ENCODE measurements at regions not wholly inside any gene's neighbourhood (a gene's known extent, or its start where the extent isn't known, plus 50 kb on each side); places are given as distances from the start of the nearest gene placed in this dataset.

- no peaks in the 10 kb centered on the region for H4K20me1 ChIP-seq
- peaks cover 35 to 74% (median 62%) of the 10 kb centered on the region in 10 experiments for H3K4me1 ChIP-seq
- H3K27ac ChIP-seq: no peak overlapping the region; a peak in 1 of 22 replicates
- no peak overlapping the region for H3K9ac ChIP-seq
- no peaks in the 10 kb centered on the region for H3K36me3 ChIP-seq
- H3K9me3 ChIP-seq (replicated peaks in 1 of 11): peaks cover 0 to 6% (median 0%) of the 10 kb centered on the region in 11 experiments; a peak in 1 of 22 replicates
- TF ChIP-seq Cebpa-rat (IDR thresholded peaks at IDR 0.05): no peak
- peak overlapping the region in 10 of 11 experiments; percentile 16 to 87 (median 73); a peak in 18 of 22 replicates for H3K4me2 ChIP-seq
- H3K27me3 ChIP-seq: peaks cover 0 to 5% (median 0%) of the 10 kb centered on the region in 11 experiments; a peak in 1 of 22 replicates
- no peak overlapping the region for H3K4me3 ChIP-seq
Measured at GRCh38 chr13:44276061-44276460, 97.6 kb upstream of the SERP2 start.

DNA sequence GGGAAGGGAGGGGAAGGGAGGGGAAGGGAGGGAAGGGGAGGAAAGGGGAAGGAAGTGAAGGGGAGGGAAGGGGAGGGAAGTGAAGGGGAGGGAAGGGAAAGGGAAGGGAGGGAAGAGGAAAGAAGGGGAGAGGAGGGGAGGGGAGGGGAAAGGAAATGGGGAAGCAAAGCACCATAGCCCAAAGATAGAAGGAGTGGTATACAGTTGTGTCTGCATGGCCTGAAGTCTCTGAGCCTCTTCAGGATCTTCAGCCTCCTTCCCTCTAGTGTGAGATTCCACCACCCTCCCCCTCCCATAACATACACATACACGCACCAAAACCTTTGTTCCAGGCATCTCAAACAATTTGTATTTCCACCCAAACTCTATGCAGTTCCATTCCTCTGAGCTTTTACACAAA is 96.2 kb upstream of the SERP2 start:
- Histone ChIP-seq H4K20me1 (no peaks in the 10 kb centered on the region), H3K27ac (no peak overlapping the region), H3K4me1 (peaks cover 35 to 81% (median 69%) of the 10 kb centered on the region in 10 experiments), H3K9ac (no peak overlapping the region), H3K27me3 (peaks cover 0 to 17% (median 4%) of the 10 kb centered on the region in 11 experiments; a peak in 10 of 22 replicates), H3K4me2 (peak overlapping the region in 8 of 11 experiments; percentile 13 to 94 (median 88); a peak in 16 of 22 replicates), H3K4me3 (0 out of 20 replicates have a peak overlapping the region, but pooled peaks of 1 of the 10 experiments have one; percentile 18), H3K9me3 (replicated peaks in 1 of 11) (peaks cover 0 to 6% (median 0%) of the 10 kb centered on the region in 11 experiments; a peak in 1 of 22 replicates), H3K36me3 (no peaks in the 10 kb centered on the region)
- no peak for TF ChIP-seq Cebpa-rat (IDR thresholded peaks at IDR 0.05)

DNA sequence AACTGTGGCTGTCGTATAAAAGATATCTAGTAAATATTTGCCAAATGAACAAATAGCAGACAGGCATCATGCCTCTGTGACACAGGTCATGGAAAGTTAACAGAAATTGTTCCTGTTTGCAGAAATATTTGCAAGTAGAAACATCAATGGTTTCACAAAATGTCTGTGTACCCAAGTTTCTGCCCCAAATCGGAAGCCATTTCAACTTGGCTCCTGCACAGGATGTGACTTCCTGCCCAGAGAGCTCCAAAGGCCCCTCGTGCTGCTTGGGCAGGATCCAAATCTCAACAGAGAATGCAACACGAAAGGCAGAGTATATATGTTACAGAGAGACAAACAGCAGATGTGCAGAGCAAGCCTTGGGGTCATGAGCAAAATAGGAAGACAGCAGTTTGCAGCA is 95.5 kb upstream of the SERP2 start:
- Histone ChIP-seq H3K9ac (no peak overlapping the region), H3K36me3 (no peaks in the 10 kb centered on the region), H3K27ac (peak overlapping the region in 1 of 11 experiments; percentile 24; a peak in 1 of 22 replicates), H4K20me1 (no peaks in the 10 kb centered on the region), H3K27me3 (peaks cover 0 to 20% (median 7%) of the 10 kb centered on the region in 11 experiments; a peak in 10 of 22 replicates), H3K4me2 (peak overlapping the region in 10 of 11 experiments; percentile 5 to 94 (median 86); a peak in 21 of 22 replicates), H3K9me3 (replicated peaks in 1 of 11) (peaks cover 0 to 6% (median 0%) of the 10 kb centered on the region in 11 experiments; a peak in 1 of 22 replicates), H3K4me1 (peaks cover 35 to 81% (median 69%) of the 10 kb centered on the region in 10 experiments), H3K4me3 (peak overlapping the region in 1 of 10 experiments; percentile 18; a peak in 1 of 20 replicates)
- TF ChIP-seq Cebpa-rat (IDR thresholded peaks at IDR 0.05): no peak

DNA sequence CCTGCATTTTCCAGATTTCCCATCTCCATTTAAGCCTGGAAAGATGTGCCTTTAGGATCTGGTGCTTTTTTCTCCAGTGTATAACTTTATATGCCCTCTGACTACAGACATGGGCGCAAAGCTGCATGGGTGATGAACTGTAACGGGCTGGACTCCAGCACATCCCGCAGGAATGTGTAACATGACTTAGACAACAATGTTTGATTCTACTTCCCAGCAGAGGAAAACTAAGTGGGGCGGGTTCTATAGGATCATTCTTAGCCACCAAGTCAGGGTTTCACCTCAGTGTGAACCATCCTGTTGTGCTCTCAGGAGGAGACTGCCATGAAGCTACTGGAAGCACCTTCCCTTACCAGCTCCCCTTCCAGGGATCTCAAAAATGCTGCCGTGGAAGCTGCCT is 93.2 kb upstream of the SERP2 start:
- Histone ChIP-seq H3K27me3 (peaks cover 0 to 20% (median 7%) of the 10 kb centered on the region in 11 experiments; a peak in 10 of 22 replicates), H3K9me3 (replicated peaks in 1 of 11) (peaks cover 0 to 6% (median 0%) of the 10 kb centered on the region in 11 experiments; a peak in 1 of 22 replicates), H3K4me3 (peak overlapping the region in 1 of 10 experiments; percentile 13; a peak in 1 of 20 replicates), H3K9ac (0 out of 22 replicates have a peak overlapping the region, but pooled peaks of 2 of the 11 experiments have one; percentile 8 to 10), H4K20me1 (no peaks in the 10 kb centered on the region), H3K27ac (no peak overlapping the region), H3K4me2 (peak overlapping the region in 10 of 11 experiments; percentile 29 to 94 (median 86); a peak in 20 of 22 replicates), H3K36me3 (no peaks in the 10 kb centered on the region), H3K4me1 (peaks cover 18 to 59% (median 50%) of the 10 kb centered on the region in 10 experiments)
- TF ChIP-seq Cebpa-rat (IDR thresholded peaks at IDR 0.05): no peak

GRCh38 chr13:44281252-44282000 is 92.2 kb upstream of the SERP2 start:
- Histone ChIP-seq H3K36me3 (no peaks in the 10 kb centered on the region), H3K4me2 (peak overlapping the region in 10 of 11 experiments; percentile 29 to 94 (median 86); a peak in 19 of 22 replicates), H3K9ac (0 out of 22 replicates have a peak overlapping the region, but pooled peaks of 1 of the 11 experiments have one; percentile 8), H4K20me1 (no peaks in the 10 kb centered on the region), H3K27me3 (peaks cover 0 to 20% (median 7%) of the 10 kb centered on the region in 11 experiments; a peak in 10 of 22 replicates), H3K27ac (no peak overlapping the region), H3K9me3 (replicated peaks in 1 of 11) (peaks cover 0 to 6% (median 0%) of the 10 kb centered on the region in 11 experiments; a peak in 1 of 22 replicates), H3K4me3 (0 out of 20 replicates have a peak overlapping the region, but pooled peaks of 1 of the 10 experiments have one; percentile 13), H3K4me1 (peaks cover 8 to 49% (median 40%) of the 10 kb centered on the region in 10 experiments)
- no peak for TF ChIP-seq Cebpa-rat (IDR thresholded peaks at IDR 0.05)

DNA sequence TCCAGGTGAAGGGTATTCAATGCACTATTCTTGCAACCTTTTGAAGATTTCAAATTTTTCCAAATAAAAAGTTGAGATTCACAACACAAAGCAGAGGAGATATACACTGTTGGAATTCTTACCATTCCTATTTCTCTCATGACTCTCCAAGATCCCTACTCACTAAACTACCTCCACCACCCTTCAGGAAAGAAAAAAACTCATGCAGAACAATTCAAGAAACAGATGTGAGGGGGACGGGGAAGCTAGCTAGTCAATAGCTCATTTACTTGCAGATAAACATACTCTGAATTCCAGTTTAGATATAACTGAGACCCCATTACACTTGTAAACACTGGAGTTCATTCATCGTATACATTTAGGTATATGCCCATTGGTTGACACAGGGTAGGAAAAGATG is 90.0 kb upstream of the SERP2 start:
- Histone ChIP-seq H3K4me3 (no peak overlapping the region), H3K9me3 (replicated peaks in 1 of 11) (no peaks in the 10 kb centered on the region), H3K4me2 (no peak overlapping the region), H3K27me3 (peaks cover 0 to 20% (median 7%) of the 10 kb centered on the region in 11 experiments; a peak in 10 of 22 replicates), H3K36me3 (no peaks in the 10 kb centered on the region), H3K27ac (no peak overlapping the region), H3K9ac (no peak overlapping the region), H3K4me1 (peaks cover 2 to 33% (median 26%) of the 10 kb centered on the region in 10 experiments; a peak in 18 of 20 replicates), H4K20me1 (no peaks in the 10 kb centered on the region)
- no peak for TF ChIP-seq Cebpa-rat (IDR thresholded peaks at IDR 0.05)

- Histone ChIP-seq H3K4me3 (no peak overlapping the region), H3K4me1 (no peaks in the 10 kb centered on the region), H3K27me3 (0 out of 22 replicates have a peak, but pooled peaks cover 0 to 5% (median 0%) of the 10 kb centered on the region in 11 experiments), H3K9ac (no peak overlapping the region), H3K27ac (no peak overlapping the region), H4K20me1 (no peaks in the 10 kb centered on the region), H3K9me3 (replicated peaks in 1 of 11) (peaks cover 0 to 23% (median 8%) of the 10 kb centered on the region in 11 experiments; a peak in 11 of 22 replicates), H3K36me3 (no peaks in the 10 kb centered on the region), H3K4me2 (no peak overlapping the region)
- TF ChIP-seq Cebpa-rat (IDR thresholded peaks at IDR 0.05): no peak
Measured at GRCh38 chr13:44287958-44288357, 85.7 kb upstream of the SERP2 start.

DNA sequence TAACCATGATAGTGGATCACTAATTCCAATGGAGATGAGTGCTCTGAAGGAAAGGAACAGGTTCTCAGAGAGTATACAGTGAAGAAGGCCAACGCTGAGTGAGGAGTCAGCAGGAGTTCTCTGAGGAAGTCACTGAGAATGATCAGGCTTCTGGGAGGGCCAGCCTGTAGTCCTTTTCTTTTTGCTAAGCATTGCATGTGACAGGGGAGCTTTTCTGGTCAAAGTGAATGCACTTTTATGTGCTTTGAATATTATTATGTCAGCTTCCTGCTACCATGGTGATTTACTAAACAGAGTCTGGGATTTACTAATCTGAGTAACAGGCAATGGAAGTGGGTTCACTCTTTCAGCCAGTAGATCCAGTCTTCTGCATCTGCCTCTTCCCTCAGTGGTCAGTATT is 81.1 kb upstream of the SERP2 start:
- no peaks in the 10 kb centered on the region for H4K20me1 ChIP-seq
- no peak overlapping the region for H3K4me3 ChIP-seq
- H3K9me3 ChIP-seq (replicated peaks in 1 of 11): peaks cover 0 to 30% (median 8%) of the 10 kb centered on the region in 11 experiments; a peak in 11 of 22 replicates
- TF ChIP-seq Cebpa-rat (IDR thresholded peaks at IDR 0.05): no peak
- no peak overlapping the region; a peak in 1 of 22 replicates for H3K27ac ChIP-seq
- H3K36me3 ChIP-seq: no peaks in the 10 kb centered on the region
- H3K27me3 ChIP-seq: 0 out of 22 replicates have a peak, but pooled peaks cover 0 to 5% (median 0%) of the 10 kb centered on the region in 11 experiments
- no peak overlapping the region for H3K4me2 ChIP-seq
- H3K9ac ChIP-seq: no peak overlapping the region
- H3K4me1 ChIP-seq: peaks cover 0 to 14% (median 0%) of the 10 kb centered on the region in 10 experiments; a peak in 6 of 20 replicates
